Gastrocnemius medialis (tissue), 4 donors: ENCODE measurements at regions not wholly inside any gene's neighbourhood (a gene's known extent, or its start where the extent isn't known, plus 50 kb on each side); places are given as distances from the start of the nearest gene placed in this dataset.

ENCODE experiments used
- CTCF ChIP-seq, 5 experiments: fragments of 450-650 bp in 3 of 5; fragments of 200-600 bp in 2 of 5; sonication (generic) in 2 of 5; IDR thresholded peaks in 4 of 5; conservative IDR thresholded peaks in 1 of 5; 1 replicate in 4 of 5; 2 replicates in 1 of 5; pipeline ENCODE4 v1.5.1; 2016 to 2019; ENCODE audit warnings: antibody characterized with exemption in 5 of 5, mild to moderate bottlenecking in 3 of 5, moderate library complexity in 3 of 5
- POLR2A ChIP-seq, 2 donors: fragments of 450-650 bp; IDR thresholded peaks; one replicate each; pipeline ENCODE4 v1.6.1; 2017; ENCODE audit warnings: antibody characterized with exemption in 2 of 2, mild to moderate bottlenecking in 2 of 2, moderate library complexity in 2 of 2

- TF ChIP-seq POLR2A (IDR thresholded peaks at IDR 0.05) (no peak), CTCF (IDR thresholded peaks at IDR 0.05 in 4 of 5, conservative IDR thresholded peaks at IDR 0.05 in 1 of 5) (no peak)
Measured at GRCh38 chr18:8960740-8961657, 141.5 kb upstream of the NDUFV2 start.
